ENCODE measurements at regions not wholly inside any gene's neighbourhood (a gene's known extent, or its start where the extent isn't known, plus 50 kb on each side); places are given as distances from the start of the nearest gene placed in this dataset.

DNA sequence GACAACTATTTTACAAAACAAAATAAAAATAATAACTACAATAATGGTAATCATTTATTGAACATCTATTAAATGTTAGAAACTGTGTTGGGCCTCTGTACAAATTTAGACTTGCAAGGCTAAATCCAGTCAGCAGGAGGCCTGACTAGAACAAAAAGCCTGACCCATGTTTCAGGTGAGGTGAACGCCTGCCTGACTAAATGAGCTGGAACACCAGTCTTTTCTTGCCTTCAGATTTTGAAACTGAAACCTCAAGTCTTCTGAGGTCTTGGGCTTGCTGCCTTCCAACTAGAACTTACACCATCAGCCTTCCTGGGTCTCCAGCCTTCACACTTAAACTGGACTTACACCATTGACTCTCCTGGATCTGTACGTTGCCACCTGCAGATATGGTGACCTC is 706.9 kb downstream of the TBL1XR1 start:
- TF ChIP-seq, protein P1, sequence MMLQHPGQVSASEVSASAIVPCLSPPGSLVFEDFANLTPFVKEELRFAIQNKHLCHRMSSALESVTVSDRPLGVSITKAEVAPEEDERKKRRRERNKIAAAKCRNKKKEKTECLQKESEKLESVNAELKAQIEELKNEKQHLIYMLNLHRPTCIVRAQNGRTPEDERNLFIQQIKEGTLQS (CRISPR knock-in tag; conservative IDR thresholded peaks at IDR 0.05) = no peak
- TF ChIP-seq, protein P2, sequence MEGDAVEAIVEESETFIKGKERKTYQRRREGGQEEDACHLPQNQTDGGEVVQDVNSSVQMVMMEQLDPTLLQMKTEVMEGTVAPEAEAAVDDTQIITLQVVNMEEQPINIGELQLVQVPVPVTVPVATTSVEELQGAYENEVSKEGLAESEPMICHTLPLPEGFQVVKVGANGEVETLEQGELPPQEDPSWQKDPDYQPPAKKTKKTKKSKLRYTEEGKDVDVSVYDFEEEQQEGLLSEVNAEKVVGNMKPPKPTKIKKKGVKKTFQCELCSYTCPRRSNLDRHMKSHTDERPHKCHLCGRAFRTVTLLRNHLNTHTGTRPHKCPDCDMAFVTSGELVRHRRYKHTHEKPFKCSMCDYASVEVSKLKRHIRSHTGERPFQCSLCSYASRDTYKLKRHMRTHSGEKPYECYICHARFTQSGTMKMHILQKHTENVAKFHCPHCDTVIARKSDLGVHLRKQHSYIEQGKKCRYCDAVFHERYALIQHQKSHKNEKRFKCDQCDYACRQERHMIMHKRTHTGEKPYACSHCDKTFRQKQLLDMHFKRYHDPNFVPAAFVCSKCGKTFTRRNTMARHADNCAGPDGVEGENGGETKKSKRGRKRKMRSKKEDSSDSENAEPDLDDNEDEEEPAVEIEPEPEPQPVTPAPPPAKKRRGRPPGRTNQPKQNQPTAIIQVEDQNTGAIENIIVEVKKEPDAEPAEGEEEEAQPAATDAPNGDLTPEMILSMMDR (IDR thresholded peaks at IDR 0.05) = no peak
- TF ChIP-seq, protein P3, sequence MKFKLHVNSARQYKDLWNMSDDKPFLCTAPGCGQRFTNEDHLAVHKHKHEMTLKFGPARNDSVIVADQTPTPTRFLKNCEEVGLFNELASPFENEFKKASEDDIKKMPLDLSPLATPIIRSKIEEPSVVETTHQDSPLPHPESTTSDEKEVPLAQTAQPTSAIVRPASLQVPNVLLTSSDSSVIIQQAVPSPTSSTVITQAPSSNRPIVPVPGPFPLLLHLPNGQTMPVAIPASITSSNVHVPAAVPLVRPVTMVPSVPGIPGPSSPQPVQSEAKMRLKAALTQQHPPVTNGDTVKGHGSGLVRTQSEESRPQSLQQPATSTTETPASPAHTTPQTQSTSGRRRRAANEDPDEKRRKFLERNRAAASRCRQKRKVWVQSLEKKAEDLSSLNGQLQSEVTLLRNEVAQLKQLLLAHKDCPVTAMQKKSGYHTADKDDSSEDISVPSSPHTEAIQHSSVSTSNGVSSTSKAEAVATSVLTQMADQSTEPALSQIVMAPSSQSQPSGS (CRISPR knock-in tag; IDR thresholded peaks at IDR 0.05; ENCODE audit: borderline replicate concordance, low read depth) = no peak

All from WTC11 (cell line).